ENCODE measurements at regions not wholly inside any gene's neighbourhood (a gene's known extent, or its start where the extent isn't known, plus 50 kb on each side); places are given as distances from the start of the nearest gene placed in this dataset.
"Not testable (repeated sequence)": the region's sequence is repeated elsewhere in the genome, so short reads cannot be mapped to it uniquely, and the experiment has no call there.

- not testable (repeated sequence) for TF ChIP-seq ZNF331 (CRISPR knock-in tag; IDR thresholded peaks at IDR 0.05; ENCODE audit: low read depth); CTCF (conservative IDR thresholded peaks at IDR 0.05; ENCODE audit: low read depth in 2 of 2); POLR2AphosphoS5 (IDR thresholded peaks at IDR 0.05; ENCODE audit: low read depth); EZH2 (IDR thresholded peaks at IDR 0.05; ENCODE audit: low read depth, unreplicated experiment); EZH2phosphoT487 (IDR thresholded peaks at IDR 0.05; ENCODE audit: unreplicated experiment); JUNB (IDR thresholded peaks at IDR 0.05; ENCODE audit: unreplicated experiment); REST (IDR thresholded peaks at IDR 0.05; ENCODE audit: unreplicated experiment); CREB1 (CRISPR knock-in tag; IDR thresholded peaks at IDR 0.05; ENCODE audit: low read depth)
These were observed 207.9 kb downstream of the RAB11FIP2 start for GRCh38 chr10:117838500-117839498.

Measured in GM23338 (cell line).